Effector memory CD8-positive, alpha-beta T cell (primary cell): ENCODE measurements at regions not wholly inside any gene's neighbourhood (a gene's known extent, or its start where the extent isn't known, plus 50 kb on each side); places are given as distances from the start of the nearest gene placed in this dataset.
"Not testable (repeated sequence)": the region's sequence is repeated elsewhere in the genome, so short reads cannot be mapped to it uniquely, and the experiment has no call there.

ENCODE experiments used
- ATAC-seq: fragments of 150-1000 bp; cut with Tn5 transposase; replicated peaks from 2 replicates; pipeline ENCODE4 v1.10.0; 2021; ENCODE audit warnings: mild to moderate bottlenecking, moderate library complexity
- DNase-seq, 3 experiments: peaks; one replicate each; pipeline ENCODE4 v3.0.0; 2021
- H3K27ac Mint-ChIP-seq, 2 donors: one replicate each; pipeline ENCODE4 v1.8.0; 2022; ENCODE audit warnings: mild to moderate bottlenecking in 2 of 2, mixed read lengths in 2 of 2, moderate library complexity in 2 of 2
- H3K27me3 Mint-ChIP-seq, 2 donors: one replicate each; pipeline ENCODE4 v1.8.0; 2022; ENCODE audit warnings: mixed read lengths in 2 of 2
- H3K36me3 Mint-ChIP-seq: one replicate; pipeline ENCODE4 v1.8.0; 2022; ENCODE audit warnings: mild to moderate bottlenecking, moderate library complexity, mixed read lengths; ENCODE audit not compliant: insufficient read depth
- H3K4me1 Mint-ChIP-seq, 2 donors: one replicate each; pipeline ENCODE4 v1.8.0; 2022; ENCODE audit warnings: low read depth in 2 of 2, mixed read lengths in 2 of 2
- H3K4me3 Mint-ChIP-seq, 2 donors: one replicate each; pipeline ENCODE4 v1.8.0; 2022; ENCODE audit warnings: mild to moderate bottlenecking in 2 of 2, mixed read lengths in 2 of 2, moderate library complexity in 2 of 2
- H3K9me3 Mint-ChIP-seq, 2 donors: one replicate each; pipeline ENCODE4 v1.8.0; 2022; ENCODE audit warnings: mixed read lengths in 2 of 2

- not testable (repeated sequence) for ATAC-seq, H3K36me3 Mint-ChIP-seq, H3K27ac Mint-ChIP-seq, H3K9me3 Mint-ChIP-seq, H3K4me1 Mint-ChIP-seq, H3K4me3 Mint-ChIP-seq, DNase-seq
- peaks cover 35 to 59% of the 10 kb centered on the region in 2 donors for H3K27me3 Mint-ChIP-seq
Measured at GRCh38 chr20:47978428-47979120, 193.3 kb upstream of the SULF2 start.

GRCh38 chr20:47977789-47978252 lies 192.5 kb upstream of the SULF2 start:
- not testable (repeated sequence) for H3K4me1 Mint-ChIP-seq, H3K27ac Mint-ChIP-seq, H3K9me3 Mint-ChIP-seq

GRCh38 chr20:47977017-47977788 lies 191.9 kb upstream of the SULF2 start:
- not testable (repeated sequence) for ATAC-seq, H3K27ac Mint-ChIP-seq, H3K4me3 Mint-ChIP-seq, H3K36me3 Mint-ChIP-seq, H3K9me3 Mint-ChIP-seq, DNase-seq, H3K4me1 Mint-ChIP-seq
- peaks cover 28 to 57% of the 10 kb centered on the region in 2 donors for H3K27me3 Mint-ChIP-seq

More at GRCh38 chr20:47977789-47978252, 192.5 kb upstream of the SULF2 start:
- not testable (repeated sequence) for H3K36me3 Mint-ChIP-seq, H3K4me3 Mint-ChIP-seq, ATAC-seq, DNase-seq
- peaks cover 31 to 57% of the 10 kb centered on the region in 2 donors for H3K27me3 Mint-ChIP-seq

- H3K27ac Mint-ChIP-seq, result no peak overlapping the region
- no peaks in the 10 kb centered on the region for H3K36me3 Mint-ChIP-seq
- DNase-seq, result no peak
- no peak for ATAC-seq
- no peaks in the 10 kb centered on the region for H3K4me1 Mint-ChIP-seq
- no peak overlapping the region for H3K4me3 Mint-ChIP-seq
- H3K9me3 Mint-ChIP-seq, result no peaks in the 10 kb centered on the region
- H3K27me3 Mint-ChIP-seq, result peaks cover 40 to 72% of the 10 kb centered on the region in 2 donors
Measured at GRCh38 chr20:47974234-47974878, 189.1 kb upstream of the SULF2 start.

- H3K9me3 Mint-ChIP-seq, result no peaks in the 10 kb centered on the region
- no peak for ATAC-seq
- DNase-seq, result no peak
- no peaks in the 10 kb centered on the region for H3K36me3 Mint-ChIP-seq
- no peak overlapping the region for H3K4me3 Mint-ChIP-seq
- H3K27me3 Mint-ChIP-seq, result peaks cover 34 to 68% of the 10 kb centered on the region in 2 donors
- H3K4me1 Mint-ChIP-seq, result no peaks in the 10 kb centered on the region
- H3K27ac Mint-ChIP-seq, result no peak overlapping the region
Measured at GRCh38 chr20:47973519-47974233, 188.4 kb upstream of the SULF2 start.

- DNase-seq, result no peak
- no peaks in the 10 kb centered on the region for H3K36me3 Mint-ChIP-seq
Measured at GRCh38 chr20:47972916-47973309, 187.6 kb upstream of the SULF2 start.

GRCh38 chr20:47972297-47972915 lies 187.1 kb upstream of the SULF2 start:
- H3K4me1 Mint-ChIP-seq, H3K4me3 Mint-ChIP-seq, H3K36me3 Mint-ChIP-seq, ATAC-seq, H3K27ac Mint-ChIP-seq, H3K9me3 Mint-ChIP-seq, DNase-seq: not testable (repeated sequence)
- H3K27me3 Mint-ChIP-seq, result peaks cover 30 to 59% of the 10 kb centered on the region in 2 donors

More at GRCh38 chr20:47972916-47973309, 187.6 kb upstream of the SULF2 start:
- H3K4me1 Mint-ChIP-seq, result no peaks in the 10 kb centered on the region
- no peaks in the 10 kb centered on the region for H3K9me3 Mint-ChIP-seq
- peaks cover 34 to 64% of the 10 kb centered on the region in 2 donors for H3K27me3 Mint-ChIP-seq
- ATAC-seq, result no peak
- H3K27ac Mint-ChIP-seq, result no peak overlapping the region
- no peak overlapping the region for H3K4me3 Mint-ChIP-seq

- Mint-ChIP-seq H3K36me3 (no peaks in the 10 kb centered on the region), H3K27me3 (peaks cover 21 to 56% of the 10 kb centered on the region in 2 donors), H3K4me3 (no peak overlapping the region), H3K27ac (no peak overlapping the region), H3K4me1 (no peaks in the 10 kb centered on the region), H3K9me3 (no peaks in the 10 kb centered on the region)
- no peak for ATAC-seq
- DNase-seq, result no peak
Measured at GRCh38 chr20:47971058-47971791, 185.9 kb upstream of the SULF2 start.

GRCh38 chr20:47970282-47970903 lies 185.1 kb upstream of the SULF2 start:
- no peaks in the 10 kb centered on the region for H3K4me1 Mint-ChIP-seq
- ATAC-seq (no peak), DNase-seq (no peak)
- peaks cover 19 to 58% of the 10 kb centered on the region in 2 donors for H3K27me3 Mint-ChIP-seq
- no peak overlapping the region for H3K27ac Mint-ChIP-seq
- H3K9me3 Mint-ChIP-seq, result no peaks in the 10 kb centered on the region
- no peak overlapping the region for H3K4me3 Mint-ChIP-seq
- H3K36me3 Mint-ChIP-seq, result no peaks in the 10 kb centered on the region

- Mint-ChIP-seq H3K27ac (no peak overlapping the region), H3K4me1 (no peaks in the 10 kb centered on the region), H3K27me3 (peaks cover 19 to 59% of the 10 kb centered on the region in 2 donors), H3K9me3 (no peaks in the 10 kb centered on the region), H3K36me3 (no peaks in the 10 kb centered on the region), H3K4me3 (no peak overlapping the region)
- no peak for DNase-seq
- ATAC-seq, result no peak
Measured at GRCh38 chr20:47969426-47969825, 184.1 kb upstream of the SULF2 start.

GRCh38 chr20:47968541-47969310 lies 183.4 kb upstream of the SULF2 start:
- ATAC-seq (no peak), DNase-seq (no peak)
- Mint-ChIP-seq H3K36me3 (no peaks in the 10 kb centered on the region), H3K4me1 (no peaks in the 10 kb centered on the region), H3K27ac (no peak overlapping the region), H3K9me3 (no peaks in the 10 kb centered on the region), H3K27me3 (peaks cover 19 to 59% of the 10 kb centered on the region in 2 donors), H3K4me3 (no peak overlapping the region)
